OCI-LY3 (cell line): ENCODE measurements at regions not wholly inside any gene's neighbourhood (a gene's known extent, or its start where the extent isn't known, plus 50 kb on each side); places are given as distances from the start of the nearest gene placed in this dataset.

ENCODE experiments used
- CTCF ChIP-seq: fragments of 200-600, 300-600 bp; sonication (generic); IDR thresholded peaks from 2 replicates; pipeline ENCODE4 v1.5.1; 2014; ENCODE audit warnings: antibody characterized with exemption, low read length, low read depth
- EZH2phosphoT487 ChIP-seq: fragments of 200-600 bp; shearing (Covaris generic); IDR thresholded peaks from 2 replicates; pipeline ENCODE4 v1.6.1; 2018; ENCODE audit warnings: antibody characterized with exemption, mixed run types, low read depth

GRCh38 chr5:35294976-35295375 lies 64.7 kb upstream of the PRLR start:
- TF ChIP-seq CTCF (no peak), EZH2phosphoT487 (no peak)
